ENCODE measurements at regions not wholly inside any gene's neighbourhood (a gene's known extent, or its start where the extent isn't known, plus 50 kb on each side); places are given as distances from the start of the nearest gene placed in this dataset.

DNA sequence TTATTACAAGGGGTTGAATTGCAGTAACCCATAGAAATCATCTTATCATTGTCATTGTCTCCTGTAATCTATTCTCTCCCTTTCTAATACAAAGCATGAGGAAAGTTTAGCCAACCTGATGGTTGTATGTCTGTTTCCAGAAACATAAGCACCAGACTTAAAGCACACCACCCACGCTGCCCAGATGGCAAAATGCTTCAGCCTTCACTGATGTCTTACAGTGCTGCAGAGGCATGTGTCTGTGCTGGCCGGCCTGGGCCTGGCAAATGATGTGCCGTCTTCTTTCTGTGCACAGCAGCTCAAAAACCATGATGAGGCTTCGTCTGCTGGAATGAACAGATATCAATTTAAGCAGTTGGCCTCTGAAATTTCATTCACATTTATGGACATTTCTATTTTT, 443.0 kb upstream of the RGPD4 start:
- TF ChIP-seq POLR2AphosphoS5 (IDR thresholded peaks at IDR 0.05; ENCODE audit: borderline replicate concordance, low read depth, low read length) (no peak), EZH2 (IDR thresholded peaks at IDR 0.05) (no peak), FOXP2 (optimal IDR thresholded peaks at IDR 0.05; ENCODE audit: control extremely low read depth, extremely low read length, insufficient read depth) (no peak)
- no peak for DNase-seq (ENCODE audit: low read depth, low spot score)
- H3K9me3 ChIP-seq (ENCODE audit: low read depth, low read length): no peaks in the 10 kb centered on the region
- H3K36me3 ChIP-seq (ENCODE audit: insufficient read depth, low read length): no peaks in the 10 kb centered on the region
- H3K9ac ChIP-seq (ENCODE audit: insufficient read length): no peak overlapping the region
- H3K27ac ChIP-seq: no peak overlapping the region
- no peak overlapping the region for H3K4me3 ChIP-seq

DNA sequence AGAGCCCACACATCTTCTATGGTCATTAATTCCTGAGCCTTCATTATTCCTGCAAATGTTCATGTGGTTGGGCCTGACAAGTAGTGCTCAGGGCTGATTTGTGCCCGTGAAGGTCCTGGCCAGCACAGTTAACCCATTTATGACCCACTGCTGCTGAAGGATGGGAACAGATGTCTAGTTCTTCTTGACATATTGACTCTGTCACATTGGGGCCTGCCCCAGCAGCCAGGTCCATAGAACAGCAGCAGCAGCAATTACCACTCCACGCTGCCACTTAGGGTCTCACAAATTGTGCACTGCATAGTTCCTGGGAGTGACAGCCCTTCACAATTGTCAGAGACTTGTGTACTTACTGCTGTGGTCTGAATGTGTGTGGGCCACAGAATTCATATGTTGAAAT, 442.3 kb upstream of the RGPD4 start:
- Histone ChIP-seq H3K36me3 (ENCODE audit: insufficient read depth, low read length) (no peaks in the 10 kb centered on the region), H3K9me3 (ENCODE audit: low read depth, low read length) (no peaks in the 10 kb centered on the region), H3K27ac (no peak overlapping the region), H3K9ac (ENCODE audit: insufficient read length) (no peak overlapping the region), H3K4me3 (no peak overlapping the region)
- no peak for DNase-seq (ENCODE audit: low read depth, low spot score)
- TF ChIP-seq EZH2 (IDR thresholded peaks at IDR 0.05) (no peak), FOXP2 (optimal IDR thresholded peaks at IDR 0.05; ENCODE audit: control extremely low read depth, extremely low read length, insufficient read depth) (no peak), POLR2AphosphoS5 (IDR thresholded peaks at IDR 0.05; ENCODE audit: borderline replicate concordance, low read depth, low read length) (no peak)

GRCh38 chr2:107385921-107386320, 440.8 kb upstream of the RGPD4 start:
- DNase-seq (ENCODE audit: low read depth, low spot score): no peak
- Histone ChIP-seq H3K9me3 (ENCODE audit: low read depth, low read length) (no peaks in the 10 kb centered on the region), H3K9ac (ENCODE audit: insufficient read length) (no peak overlapping the region), H3K36me3 (ENCODE audit: insufficient read depth, low read length) (no peaks in the 10 kb centered on the region), H3K27ac (no peak overlapping the region), H3K4me3 (no peak overlapping the region)
- TF ChIP-seq FOXP2 (optimal IDR thresholded peaks at IDR 0.05; ENCODE audit: control extremely low read depth, extremely low read length, insufficient read depth): no peak
- TF ChIP-seq EZH2 (IDR thresholded peaks at IDR 0.05): no peak
- no peak for TF ChIP-seq POLR2AphosphoS5 (IDR thresholded peaks at IDR 0.05; ENCODE audit: borderline replicate concordance, low read depth, low read length)

- TF ChIP-seq POLR2AphosphoS5 (IDR thresholded peaks at IDR 0.05; ENCODE audit: borderline replicate concordance, low read depth, low read length) (no peak), EZH2 (IDR thresholded peaks at IDR 0.05) (no peak), FOXP2 (optimal IDR thresholded peaks at IDR 0.05; ENCODE audit: control extremely low read depth, extremely low read length, insufficient read depth) (no peak)
- H3K9ac ChIP-seq (ENCODE audit: insufficient read length): no peak overlapping the region
These were observed 434.4 kb upstream of the RGPD4 start for GRCh38 chr2:107392241-107392704.

DNA sequence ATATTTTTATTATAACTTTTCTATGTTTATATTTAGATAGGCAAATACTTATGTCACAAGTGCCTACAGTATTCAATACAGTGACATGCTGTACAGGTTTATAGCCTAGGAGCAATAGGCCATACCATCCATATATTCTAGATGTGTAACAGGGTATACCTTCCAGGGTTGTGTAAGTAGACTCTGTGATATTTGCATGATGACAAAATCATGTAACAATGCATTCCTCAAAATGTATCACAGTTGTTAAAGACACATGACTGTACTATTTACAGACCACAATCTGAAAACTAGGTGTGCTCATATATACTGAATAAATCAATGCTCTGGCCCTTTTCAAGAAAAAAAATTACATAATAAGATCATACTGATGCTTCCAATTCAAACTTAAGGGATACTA, 433.2 kb upstream of the RGPD4 start:
- no peaks in the 10 kb centered on the region for H3K9me3 ChIP-seq (ENCODE audit: low read depth, low read length)

More at GRCh38 chr2:107392241-107392704, 434.4 kb upstream of the RGPD4 start:
- DNase-seq (ENCODE audit: low read depth, low spot score): no peak
- no peak overlapping the region for H3K27ac ChIP-seq
- no peaks in the 10 kb centered on the region for H3K36me3 ChIP-seq (ENCODE audit: insufficient read depth, low read length)
- H3K4me3 ChIP-seq: no peak overlapping the region
- H3K9me3 ChIP-seq (ENCODE audit: low read depth, low read length): no peaks in the 10 kb centered on the region

DNA sequence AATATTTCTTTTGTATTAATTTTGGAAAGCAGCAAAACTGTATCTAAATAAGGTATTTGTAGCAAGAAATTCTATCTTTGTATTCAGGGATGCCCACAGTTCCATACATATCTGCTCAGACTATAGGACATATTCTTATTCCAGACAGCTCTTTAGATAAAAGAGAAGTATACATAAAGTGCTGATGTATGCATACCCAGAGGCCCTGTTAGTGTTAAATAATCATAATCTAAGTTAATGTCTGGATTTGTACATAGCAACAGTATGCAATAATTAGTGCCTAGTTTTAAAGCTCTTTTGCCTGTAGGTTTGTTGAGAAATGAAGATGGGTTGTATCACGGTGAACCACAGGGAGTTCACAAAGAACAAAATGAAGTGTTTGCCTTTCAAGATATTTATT, 428.0 kb upstream of the RGPD4 start:
- no peak for TF ChIP-seq POLR2AphosphoS5 (IDR thresholded peaks at IDR 0.05; ENCODE audit: borderline replicate concordance, low read depth, low read length)
- no peak for TF ChIP-seq FOXP2 (optimal IDR thresholded peaks at IDR 0.05; ENCODE audit: control extremely low read depth, extremely low read length, insufficient read depth)
- TF ChIP-seq EZH2 (IDR thresholded peaks at IDR 0.05): no peak

More for the DNA sequence above, 433.2 kb upstream of the RGPD4 start:
- TF ChIP-seq FOXP2 (optimal IDR thresholded peaks at IDR 0.05; ENCODE audit: control extremely low read depth, extremely low read length, insufficient read depth) (no peak), POLR2AphosphoS5 (IDR thresholded peaks at IDR 0.05; ENCODE audit: borderline replicate concordance, low read depth, low read length) (no peak), EZH2 (IDR thresholded peaks at IDR 0.05) (no peak)
- no peak overlapping the region for H3K9ac ChIP-seq (ENCODE audit: insufficient read length)
- H3K27ac ChIP-seq: no peak overlapping the region
- no peak for DNase-seq (ENCODE audit: low read depth, low spot score)
- no peaks in the 10 kb centered on the region for H3K36me3 ChIP-seq (ENCODE audit: insufficient read depth, low read length)
- H3K4me3 ChIP-seq: no peak overlapping the region

DNA sequence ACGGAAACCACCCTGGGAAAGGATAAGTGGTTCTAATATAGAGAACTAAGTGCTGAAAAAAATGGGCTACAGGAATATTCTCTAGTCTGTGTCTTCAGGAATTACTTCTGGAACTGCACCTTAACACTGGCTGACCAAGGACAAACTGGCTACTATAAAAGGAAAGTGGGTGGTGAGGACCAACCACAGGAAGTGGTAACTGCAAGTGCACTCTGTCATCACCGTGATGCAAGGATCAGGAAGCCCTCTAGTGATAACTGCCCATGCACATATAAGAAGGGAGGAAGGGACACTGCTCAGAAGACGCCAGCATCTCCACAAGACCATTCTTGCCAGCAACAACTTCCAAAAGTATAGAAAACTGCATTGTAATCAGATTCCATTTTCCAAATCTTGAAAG, 424.4 kb upstream of the RGPD4 start:
- Histone ChIP-seq H3K36me3 (ENCODE audit: insufficient read depth, low read length) (no peaks in the 10 kb centered on the region), H3K27ac (no peak overlapping the region), H3K4me3 (no peak overlapping the region), H3K9ac (ENCODE audit: insufficient read length) (no peak overlapping the region), H3K9me3 (ENCODE audit: low read depth, low read length) (no peaks in the 10 kb centered on the region)
- DNase-seq (ENCODE audit: low read depth, low spot score): no peak
- no peak for TF ChIP-seq POLR2AphosphoS5 (IDR thresholded peaks at IDR 0.05; ENCODE audit: borderline replicate concordance, low read depth, low read length)
- no peak for TF ChIP-seq FOXP2 (optimal IDR thresholded peaks at IDR 0.05; ENCODE audit: control extremely low read depth, extremely low read length, insufficient read depth)
- no peak for TF ChIP-seq EZH2 (IDR thresholded peaks at IDR 0.05)

More for the DNA sequence above, 428.0 kb upstream of the RGPD4 start:
- Histone ChIP-seq H3K36me3 (ENCODE audit: insufficient read depth, low read length) (no peaks in the 10 kb centered on the region), H3K27ac (no peak overlapping the region), H3K9ac (ENCODE audit: insufficient read length) (no peak overlapping the region), H3K4me3 (no peak overlapping the region), H3K9me3 (ENCODE audit: low read depth, low read length) (no peaks in the 10 kb centered on the region)
- no peak for DNase-seq (ENCODE audit: low read depth, low spot score)

GRCh38 chr2:107405261-107405660, 421.4 kb upstream of the RGPD4 start:
- H3K9me3 ChIP-seq (ENCODE audit: low read depth, low read length): no peaks in the 10 kb centered on the region
- no peak overlapping the region for H3K9ac ChIP-seq (ENCODE audit: insufficient read length)
- no peak for TF ChIP-seq EZH2 (IDR thresholded peaks at IDR 0.05)
- no peak overlapping the region for H3K4me3 ChIP-seq
- H3K36me3 ChIP-seq (ENCODE audit: insufficient read depth, low read length): no peaks in the 10 kb centered on the region
- DNase-seq (ENCODE audit: low read depth, low spot score): no peak
- H3K27ac ChIP-seq: no peak overlapping the region

DNA sequence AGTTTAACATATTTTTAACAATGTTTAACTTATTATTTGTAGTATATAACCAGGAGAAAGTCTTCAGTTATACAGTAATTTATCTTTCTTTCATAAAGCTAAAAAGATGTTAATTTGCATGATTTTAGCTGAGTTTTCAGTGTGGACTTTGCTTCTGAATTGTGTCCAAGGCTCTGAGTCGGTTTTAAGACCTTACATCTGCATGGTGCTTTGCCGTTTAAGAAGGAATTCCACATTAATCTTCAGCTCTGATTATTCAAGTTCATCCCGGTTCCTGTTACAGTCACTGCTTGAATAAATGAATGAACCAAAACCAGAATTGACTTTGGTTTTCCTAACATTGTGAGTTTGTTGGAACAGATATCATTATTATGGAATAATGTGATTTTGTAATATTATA, 419.7 kb upstream of the RGPD4 start:
- Histone ChIP-seq H3K9me3 (ENCODE audit: low read depth, low read length) (no peaks in the 10 kb centered on the region), H3K4me3 (no peak overlapping the region), H3K9ac (ENCODE audit: insufficient read length) (no peak overlapping the region), H3K36me3 (ENCODE audit: insufficient read depth, low read length) (no peaks in the 10 kb centered on the region), H3K27ac (no peak overlapping the region)
- no peak for DNase-seq (ENCODE audit: low read depth, low spot score)
- no peak for TF ChIP-seq FOXP2 (optimal IDR thresholded peaks at IDR 0.05; ENCODE audit: control extremely low read depth, extremely low read length, insufficient read depth)
